ENCODE measurements at regions not wholly inside any gene's neighbourhood (a gene's known extent, or its start where the extent isn't known, plus 50 kb on each side); places are given as distances from the start of the nearest gene placed in this dataset.
"Not testable (repeated sequence)": the region's sequence is repeated elsewhere in the genome, so short reads cannot be mapped to it uniquely, and the experiment has no call there.

GRCh38 chr7:57216340-57216739 lies 84.1 kb upstream of the ZNF479 start:
- ChIA-PET POLR2A (no interaction called here), CTCF (no interaction called here)
- H3K4me3 Mint-ChIP-seq: no peak overlapping the region
- no peaks in the 10 kb centered on the region for H3K27me3 Mint-ChIP-seq
- peaks cover 12% of the 10 kb centered on the region for H3K36me3 Mint-ChIP-seq (ENCODE audit: low read depth)
- peaks cover 69% of the 10 kb centered on the region for H3K9me3 Mint-ChIP-seq
- H3K4me1 Mint-ChIP-seq: no peaks in the 10 kb centered on the region
- H3K27ac Mint-ChIP-seq: no peak overlapping the region
- no peak for DNase-seq

GRCh38 chr7:57218196-57218716 lies 86.0 kb upstream of the ZNF479 start:
- peaks cover 71% of the 10 kb centered on the region for H3K9me3 Mint-ChIP-seq
- no peaks in the 10 kb centered on the region for H3K4me1 Mint-ChIP-seq
- ChIA-PET POLR2A (no interaction called here), CTCF (no interaction called here)
- H3K36me3 Mint-ChIP-seq (ENCODE audit: low read depth): peaks cover 12% of the 10 kb centered on the region
- no peak overlapping the region for H3K27ac Mint-ChIP-seq
- no peak for DNase-seq
- H3K4me3 Mint-ChIP-seq: no peak overlapping the region
- H3K27me3 Mint-ChIP-seq: no peaks in the 10 kb centered on the region

GRCh38 chr7:57220746-57221145 lies 88.5 kb upstream of the ZNF479 start:
- no peak overlapping the region for H3K27ac Mint-ChIP-seq
- CTCF ChIA-PET: no interaction called here
- peaks cover 12% of the 10 kb centered on the region for H3K36me3 Mint-ChIP-seq (ENCODE audit: low read depth)

GRCh38 chr7:57225666-57226065 lies 93.4 kb upstream of the ZNF479 start:
- no peak overlapping the region for H3K4me3 Mint-ChIP-seq
- POLR2A ChIA-PET: no interaction called here
- DNase-seq: no peak
- CTCF ChIA-PET: no interaction called here
- peaks cover 43% of the 10 kb centered on the region for H3K9me3 Mint-ChIP-seq
- H3K36me3 Mint-ChIP-seq (ENCODE audit: low read depth): peaks cover 3% of the 10 kb centered on the region
- H3K27me3 Mint-ChIP-seq: no peaks in the 10 kb centered on the region
- no peaks in the 10 kb centered on the region for H3K4me1 Mint-ChIP-seq
- no peak overlapping the region for H3K27ac Mint-ChIP-seq

More at GRCh38 chr7:57220746-57221145, 88.5 kb upstream of the ZNF479 start:
- Mint-ChIP-seq H3K27me3 (no peaks in the 10 kb centered on the region), H3K4me1 (no peaks in the 10 kb centered on the region), H3K4me3 (no peak overlapping the region), H3K9me3 (peaks cover 67% of the 10 kb centered on the region)
- POLR2A ChIA-PET: no interaction called here
- DNase-seq: no peak

- H3K27ac Mint-ChIP-seq; POLR2A ChIA-PET; DNase-seq; CTCF ChIA-PET; H3K4me1 Mint-ChIP-seq; H3K4me3 Mint-ChIP-seq; H3K36me3 Mint-ChIP-seq (ENCODE audit: low read depth); H3K27me3 Mint-ChIP-seq: not testable (repeated sequence)
- H3K9me3 Mint-ChIP-seq: peaks cover 43% of the 10 kb centered on the region
Measured at GRCh38 chr7:57241236-57241635, 109.0 kb upstream of the ZNF479 start.

GRCh38 chr7:57243551-57243950 lies 111.3 kb upstream of the ZNF479 start:
- POLR2A ChIA-PET; DNase-seq; H3K36me3 Mint-ChIP-seq (ENCODE audit: low read depth); H3K27ac Mint-ChIP-seq; CTCF ChIA-PET; H3K27me3 Mint-ChIP-seq; H3K4me1 Mint-ChIP-seq; H3K4me3 Mint-ChIP-seq: not testable (repeated sequence)
- H3K9me3 Mint-ChIP-seq: peaks cover 47% of the 10 kb centered on the region

GRCh38 chr7:57244345-57244980 lies 112.2 kb upstream of the ZNF479 start:
- peaks cover 46% of the 10 kb centered on the region for H3K9me3 Mint-ChIP-seq
- not testable (repeated sequence) for DNase-seq

GRCh38 chr7:57245206-57245605 lies 113.0 kb upstream of the ZNF479 start:
- H3K4me3 Mint-ChIP-seq: no peak overlapping the region
- H3K9me3 Mint-ChIP-seq: peaks cover 42% of the 10 kb centered on the region
- no peak overlapping the region for H3K27ac Mint-ChIP-seq
- DNase-seq: no peak
- no peaks in the 10 kb centered on the region for H3K36me3 Mint-ChIP-seq (ENCODE audit: low read depth)
- POLR2A ChIA-PET: no interaction called here
- no peaks in the 10 kb centered on the region for H3K4me1 Mint-ChIP-seq
- no peaks in the 10 kb centered on the region for H3K27me3 Mint-ChIP-seq
- CTCF ChIA-PET: no interaction called here

More at GRCh38 chr7:57244345-57244980, 112.2 kb upstream of the ZNF479 start:
- POLR2A ChIA-PET; H3K4me3 Mint-ChIP-seq; H3K27ac Mint-ChIP-seq; CTCF ChIA-PET; H3K4me1 Mint-ChIP-seq; H3K36me3 Mint-ChIP-seq (ENCODE audit: low read depth); H3K27me3 Mint-ChIP-seq: not testable (repeated sequence)

GRCh38 chr7:57250801-57251200 lies 118.6 kb upstream of the ZNF479 start:
- POLR2A ChIA-PET: no interaction called here
- no peak overlapping the region for H3K27ac Mint-ChIP-seq
- H3K4me1 Mint-ChIP-seq: no peaks in the 10 kb centered on the region
- H3K4me3 Mint-ChIP-seq: no peak overlapping the region
- no peak for DNase-seq
- CTCF ChIA-PET: no interaction called here
- no peaks in the 10 kb centered on the region for H3K27me3 Mint-ChIP-seq
- H3K36me3 Mint-ChIP-seq (ENCODE audit: low read depth): no peaks in the 10 kb centered on the region
- H3K9me3 Mint-ChIP-seq: peaks cover 31% of the 10 kb centered on the region

- Mint-ChIP-seq H3K9me3 (peaks cover 17% of the 10 kb centered on the region), H3K27ac (no peak overlapping the region), H3K27me3 (no peaks in the 10 kb centered on the region), H3K4me3 (no peak overlapping the region), H3K4me1 (no peaks in the 10 kb centered on the region), H3K36me3 (ENCODE audit: low read depth) (no peaks in the 10 kb centered on the region)
- POLR2A ChIA-PET: no interaction called here
- no peak for DNase-seq
- CTCF ChIA-PET: no interaction called here
Measured at GRCh38 chr7:57256637-57257375, 124.6 kb upstream of the ZNF479 start.

- no peak overlapping the region for H3K4me3 Mint-ChIP-seq
- H3K4me1 Mint-ChIP-seq: no peaks in the 10 kb centered on the region
- ChIA-PET POLR2A (no interaction called here), CTCF (no interaction called here)
- H3K27ac Mint-ChIP-seq: no peak overlapping the region
- no peak for DNase-seq
- no peaks in the 10 kb centered on the region for H3K27me3 Mint-ChIP-seq
- peaks cover 3% of the 10 kb centered on the region for H3K36me3 Mint-ChIP-seq (ENCODE audit: low read depth)
- H3K9me3 Mint-ChIP-seq: peaks cover 50% of the 10 kb centered on the region
Measured at GRCh38 chr7:57274535-57275283, 142.5 kb upstream of the ZNF479 start.

GRCh38 chr7:57300747-57301146 lies 149.2 kb upstream of the ZNF716 start:
- ChIA-PET CTCF (interaction anchor here (0.7 kb wide), 1 partner anchor 21 kb away, joined by 5 read pairs; no protein-coding TSS in a partner anchor), POLR2A (no interaction called here)
- Mint-ChIP-seq H3K9me3 (peaks cover 31% of the 10 kb centered on the region), H3K4me1 (no peaks in the 10 kb centered on the region), H3K27me3 (no peaks in the 10 kb centered on the region), H3K36me3 (ENCODE audit: low read depth) (no peaks in the 10 kb centered on the region), H3K27ac (no peak overlapping the region), H3K4me3 (no peak overlapping the region)
- no peak for DNase-seq

GRCh38 chr7:57305192-57305748 lies 144.7 kb upstream of the ZNF716 start:
- Mint-ChIP-seq H3K4me1 (no peaks in the 10 kb centered on the region), H3K9me3 (peaks cover 37% of the 10 kb centered on the region), H3K36me3 (ENCODE audit: low read depth) (no peaks in the 10 kb centered on the region), H3K27me3 (no peaks in the 10 kb centered on the region), H3K4me3 (no peak overlapping the region), H3K27ac (no peak overlapping the region)
- ChIA-PET CTCF (no interaction called here), POLR2A (no interaction called here)
- DNase-seq: no peak
